Ureter (tissue), 1 donor: ENCODE measurements at regions not wholly inside any gene's neighbourhood (a gene's known extent, or its start where the extent isn't known, plus 50 kb on each side); places are given as distances from the start of the nearest gene placed in this dataset.

ENCODE experiments used
- DNase-seq: peaks from one replicate; pipeline ENCODE4 v3.0.0-alpha.2; 2020; ENCODE audit warnings: low spot score
- donor health status: DM: yes; HTN: yes; CAD: no.

DNA sequence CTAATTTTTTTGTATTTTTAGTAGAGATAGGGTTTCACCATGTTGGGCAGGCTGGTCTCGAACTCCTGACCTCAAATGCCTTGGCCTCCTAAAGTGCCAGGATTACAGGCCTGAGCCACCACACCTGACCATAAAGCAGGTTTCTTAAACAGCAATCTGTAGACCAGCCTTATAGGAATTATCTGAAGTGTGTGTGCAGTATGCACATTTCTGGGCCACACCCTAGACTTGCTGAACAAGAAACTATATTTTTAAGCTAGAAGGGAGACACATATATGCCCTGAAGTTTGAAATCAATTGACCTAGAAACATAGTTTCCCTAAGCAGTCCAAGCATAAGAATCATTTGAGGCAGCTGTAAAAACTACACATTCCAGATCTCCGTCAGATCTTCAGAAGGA is 805.7 kb downstream of the TUSC7 start:
- no peak for DNase-seq

DNA sequence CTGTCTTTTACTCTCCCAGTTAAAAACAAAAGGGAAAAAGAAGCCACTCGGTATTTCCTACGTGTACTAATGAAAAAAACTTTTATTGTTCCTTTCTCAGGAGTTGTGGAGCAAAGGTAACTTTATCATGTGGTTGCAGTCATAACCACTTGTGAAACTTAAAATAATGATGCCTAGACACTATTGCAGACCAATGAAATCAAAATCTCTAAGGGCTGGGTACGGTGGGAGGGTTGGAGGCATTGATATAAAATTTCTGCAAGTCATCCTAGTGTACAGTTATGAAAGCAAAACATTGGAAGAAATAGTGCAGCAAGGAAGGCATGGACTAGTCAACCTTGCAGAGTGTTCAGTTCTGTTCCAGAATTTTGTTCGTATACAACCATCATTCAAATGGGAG is 808.8 kb downstream of the TUSC7 start:
- no peak for DNase-seq

DNA sequence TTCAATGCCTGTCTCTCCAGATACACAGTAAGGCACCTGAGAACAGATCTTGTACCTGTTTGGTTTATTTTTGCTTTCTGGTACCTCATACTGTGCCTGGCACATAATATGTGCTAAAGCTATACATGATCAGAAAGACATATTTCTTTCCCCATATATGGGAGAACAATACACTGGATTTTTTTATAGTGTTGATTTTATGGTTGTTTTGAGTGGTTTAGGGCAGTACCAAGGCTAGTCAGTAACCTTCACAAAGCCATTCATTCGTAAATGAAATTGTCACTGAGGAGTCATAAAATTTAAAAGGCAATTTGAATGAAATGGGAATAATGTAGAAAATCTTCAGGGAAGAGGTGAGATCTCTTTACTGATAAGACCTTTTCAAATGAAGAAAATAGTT is 810.2 kb downstream of the TUSC7 start:
- DNase-seq = no peak

DNA sequence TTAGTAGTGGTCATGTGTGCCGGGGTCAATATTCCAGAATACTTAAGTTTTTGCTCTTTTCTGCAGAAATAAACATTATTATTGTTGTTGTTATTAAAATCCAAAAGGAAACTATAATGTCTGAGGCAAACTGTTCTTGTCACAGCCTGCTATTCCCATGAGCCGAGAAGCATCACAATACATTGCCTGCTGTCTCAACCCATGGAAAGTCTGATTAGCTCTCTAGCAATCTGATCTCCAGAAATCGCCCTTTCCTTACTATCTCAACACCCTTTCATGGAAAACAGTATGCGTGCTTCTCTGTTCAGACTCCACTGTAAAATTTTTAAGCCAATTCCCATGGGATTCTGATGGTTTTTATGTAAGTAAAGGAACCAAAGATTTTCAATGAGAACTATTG is 811.0 kb downstream of the TUSC7 start:
- no peak for DNase-seq

DNA sequence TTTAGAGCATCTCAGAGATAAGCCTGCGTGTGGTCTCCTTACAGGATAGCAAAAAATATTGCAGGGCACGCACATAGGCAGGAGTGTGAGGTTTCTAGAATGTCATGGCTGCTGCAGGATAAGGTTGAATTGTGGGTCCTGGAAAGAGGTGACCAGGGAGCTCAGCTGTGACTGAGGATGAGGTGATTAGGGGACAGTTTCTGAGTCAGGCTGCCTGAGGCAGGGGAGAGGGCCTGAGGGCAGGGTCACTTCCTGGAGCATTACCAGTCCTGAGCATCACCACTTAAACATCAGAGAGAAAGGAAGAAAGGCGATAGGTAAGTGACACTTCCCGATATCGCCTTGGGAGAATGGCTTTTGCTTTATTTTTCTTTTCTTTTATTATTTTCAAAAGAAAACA is 813.8 kb downstream of the TUSC7 start:
- DNase-seq = no peak

DNA sequence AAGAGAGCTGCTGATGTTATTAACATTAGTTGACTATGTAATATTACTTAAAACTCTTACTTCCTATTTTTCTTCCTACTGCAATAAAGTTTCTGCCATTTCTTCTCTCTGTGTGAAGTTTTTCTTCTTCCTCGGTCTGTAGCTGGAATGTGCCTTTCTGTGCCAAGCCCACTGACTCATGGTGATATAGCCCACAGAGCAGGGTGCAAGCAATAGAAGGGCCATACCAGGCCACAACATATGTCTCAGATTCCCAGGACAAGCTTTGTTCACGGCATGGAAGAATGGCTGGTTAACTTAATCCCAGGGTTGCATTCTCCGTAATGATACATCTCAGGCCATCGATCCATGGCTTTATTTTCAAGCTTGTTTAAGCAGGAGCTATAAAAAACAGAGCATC is 815.3 kb downstream of the TUSC7 start:
- DNase-seq = no peak

DNA sequence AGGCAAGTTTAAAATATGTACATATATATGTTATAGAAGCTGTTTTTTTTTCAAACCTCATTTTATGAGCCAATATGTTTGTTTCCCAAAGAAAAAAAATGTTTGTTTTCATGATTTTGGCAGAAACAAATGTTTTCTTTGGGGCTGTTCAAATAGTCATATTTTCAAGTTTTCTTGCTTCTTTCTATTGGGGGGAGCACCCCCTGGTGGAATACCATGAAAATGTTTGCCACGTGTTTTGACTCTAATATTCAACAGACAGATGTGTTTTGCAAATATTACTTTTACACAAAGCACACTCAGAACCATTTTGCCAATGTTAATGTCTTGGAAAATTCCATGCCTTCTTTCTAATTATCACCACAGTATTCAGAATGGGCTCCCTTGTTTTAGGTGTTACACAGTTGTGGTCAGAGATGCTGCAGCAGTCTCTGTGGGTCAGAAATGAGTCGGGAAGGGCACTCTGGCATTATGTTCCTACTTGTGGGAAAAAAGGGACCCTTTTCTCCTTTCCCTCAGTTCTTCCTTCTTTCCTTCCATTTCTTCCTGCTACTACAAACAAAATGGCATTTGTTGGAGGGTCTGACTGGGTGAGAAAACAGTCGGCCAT is 817.0 kb downstream of the TUSC7 start:
- no peak for DNase-seq

DNA sequence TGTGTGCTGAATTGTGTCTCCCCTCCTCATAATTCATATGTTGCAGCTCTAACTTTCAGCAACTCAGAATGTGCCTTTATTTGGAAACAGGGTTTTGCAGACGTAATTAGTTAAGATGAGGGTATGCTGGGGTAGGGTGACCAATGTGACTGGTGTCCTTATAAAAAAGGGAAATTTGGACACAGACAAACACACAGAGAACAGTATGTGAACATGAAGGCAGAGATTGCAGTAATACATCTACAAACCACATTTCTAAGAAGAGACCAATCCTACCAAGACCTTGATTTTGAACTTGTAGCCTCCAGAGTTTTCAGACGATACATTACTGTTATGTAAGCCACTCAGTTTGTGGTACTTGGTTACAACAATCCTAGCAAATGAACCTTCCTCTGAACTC is 817.8 kb downstream of the TUSC7 start:
- DNase-seq = no peak

DNA sequence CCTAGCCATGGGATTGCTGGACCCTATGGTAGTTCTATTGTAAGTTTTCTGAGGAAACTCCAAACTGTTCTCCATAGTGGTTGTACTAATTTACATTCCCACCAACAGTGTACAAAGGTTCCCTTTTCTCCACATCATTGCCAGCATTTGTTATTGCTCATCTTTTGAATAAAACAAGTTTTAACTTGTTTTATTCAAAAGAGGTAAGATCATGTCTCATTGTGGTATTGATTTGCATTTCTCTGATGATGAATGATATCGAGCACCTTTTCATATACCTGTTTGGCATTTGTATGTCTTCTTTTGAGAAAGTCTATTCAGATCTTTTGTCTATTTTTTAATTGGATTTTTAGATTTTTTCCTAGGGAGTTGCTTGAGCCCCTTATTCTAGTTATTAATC is 819.1 kb downstream of the TUSC7 start:
- no peak for DNase-seq

DNA sequence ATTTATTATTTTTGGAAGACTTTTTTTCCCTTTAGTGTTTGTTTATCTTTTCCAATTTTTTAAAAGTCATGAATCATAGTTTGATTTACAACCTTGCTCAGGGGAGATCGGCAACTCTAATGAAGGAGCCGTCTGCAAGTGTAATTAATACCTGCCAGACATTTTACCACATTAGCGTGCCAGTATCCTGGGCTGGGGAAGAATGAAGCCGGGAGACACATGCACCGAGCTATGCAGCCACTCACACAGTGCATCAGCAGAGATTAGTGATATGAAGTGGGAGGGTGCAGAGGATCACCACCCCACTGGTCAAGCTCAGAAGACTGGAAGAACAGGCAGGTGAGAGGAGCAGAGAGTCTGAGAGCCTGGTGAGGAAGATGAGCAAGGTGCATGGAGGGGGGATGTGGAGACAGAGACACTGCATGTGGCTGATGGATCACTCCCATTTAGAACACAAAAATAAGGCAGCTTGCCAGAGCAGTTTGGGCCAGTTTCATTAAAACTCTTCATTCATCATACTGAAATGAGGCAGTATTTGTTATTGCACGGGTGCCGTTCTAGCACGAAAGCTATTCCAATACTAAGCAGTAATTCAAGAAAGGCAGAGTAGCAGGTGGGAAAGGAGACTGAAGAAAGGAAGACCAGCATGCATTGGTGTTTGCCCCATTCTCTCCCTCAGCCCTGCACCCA is 821.6 kb downstream of the TUSC7 start:
- no peak for DNase-seq

DNA sequence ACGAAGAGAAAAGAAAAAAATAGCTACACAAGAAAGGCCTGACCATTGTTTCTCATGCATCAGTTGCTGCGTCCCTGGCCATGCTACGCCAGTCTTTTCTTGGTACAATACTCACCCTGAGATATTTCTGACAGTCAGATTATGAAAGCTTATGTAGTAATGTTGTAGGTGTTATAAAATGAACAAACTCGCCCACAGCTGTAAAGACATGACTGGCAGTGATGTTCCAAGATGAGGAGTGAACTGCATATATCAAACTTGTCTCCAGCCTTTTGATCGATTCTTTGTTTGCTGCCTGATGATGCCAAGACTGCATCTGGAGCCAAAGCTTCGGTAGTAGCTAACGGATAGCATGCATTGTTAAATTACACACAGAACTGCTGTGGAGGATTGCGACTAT is 822.7 kb downstream of the TUSC7 start:
- no peak for DNase-seq

DNA sequence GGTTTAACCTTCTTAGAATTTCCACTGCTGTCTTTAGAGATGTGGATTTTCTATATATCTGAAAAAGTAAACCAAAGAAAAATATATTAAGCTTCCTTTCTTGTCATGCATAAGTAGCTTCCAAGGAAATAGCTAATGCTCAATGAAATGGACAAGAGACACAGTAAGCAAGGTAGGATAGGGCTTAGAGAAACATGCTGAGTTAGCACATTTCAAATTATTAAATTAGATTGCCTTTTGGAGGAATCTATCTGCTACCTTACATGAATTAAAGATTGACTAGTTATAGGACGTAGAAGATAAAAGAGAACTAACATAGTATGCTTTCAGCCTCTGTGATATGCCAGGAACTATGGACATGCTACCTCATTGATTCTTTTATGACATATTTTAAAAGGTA is 824.6 kb downstream of the TUSC7 start:
- DNase-seq = no peak

DNA sequence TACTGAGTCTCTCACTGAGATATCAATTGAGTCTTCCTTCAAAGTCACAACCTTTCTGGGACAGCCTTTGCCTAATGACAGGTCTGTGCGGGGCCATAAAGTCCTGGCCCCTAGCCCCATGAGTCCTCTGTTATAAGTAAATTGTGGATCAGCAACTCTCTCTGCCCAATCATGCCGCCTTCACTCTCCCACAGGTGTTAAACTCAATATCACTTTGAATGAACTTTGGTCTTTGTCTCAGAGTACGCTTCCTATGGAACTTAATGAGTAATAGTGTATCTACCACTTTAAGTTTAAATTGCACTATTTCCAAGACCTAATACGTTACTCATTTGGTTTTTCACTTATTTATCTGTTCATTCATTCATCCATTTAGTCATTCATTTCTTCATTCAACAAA is 826.4 kb downstream of the TUSC7 start:
- no peak for DNase-seq

DNA sequence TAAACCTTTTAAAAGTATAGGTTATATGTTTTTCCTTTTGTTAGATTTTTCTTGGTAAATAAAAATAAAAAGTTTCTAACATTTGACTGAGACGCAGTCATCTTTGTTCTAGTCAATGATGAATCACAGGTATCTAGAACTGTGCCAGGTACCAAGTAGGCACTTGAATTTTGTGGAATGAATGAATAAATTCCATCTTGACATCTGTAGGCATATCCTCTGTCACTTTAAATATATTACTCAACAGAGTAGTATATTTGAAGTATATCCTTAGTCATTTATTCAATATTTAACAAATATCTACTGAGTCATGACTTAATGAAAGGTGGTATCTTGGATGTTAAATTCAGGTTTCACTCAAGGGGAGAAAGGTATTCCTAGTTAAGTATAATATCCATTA is 828.4 kb downstream of the TUSC7 start:
- no peak for DNase-seq

DNA sequence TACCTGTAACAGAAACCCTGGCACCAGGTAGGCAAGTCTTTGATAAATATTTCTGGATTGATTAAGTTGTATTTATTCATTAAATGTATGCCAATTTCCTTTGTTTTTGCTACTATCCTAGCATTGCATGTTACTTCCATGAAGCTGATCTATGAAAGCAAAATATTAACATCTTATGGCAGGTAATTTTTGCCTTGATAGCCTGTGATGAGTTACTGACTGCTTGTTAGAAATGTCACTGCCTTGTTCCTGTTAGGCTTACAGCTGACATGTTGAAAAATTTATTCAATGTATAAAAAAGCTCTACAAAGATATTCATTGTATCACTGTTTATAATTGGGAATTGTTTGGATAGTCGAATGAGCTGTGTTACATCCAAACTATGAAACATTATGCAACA is 830.1 kb downstream of the TUSC7 start:
- DNase-seq = no peak

DNA sequence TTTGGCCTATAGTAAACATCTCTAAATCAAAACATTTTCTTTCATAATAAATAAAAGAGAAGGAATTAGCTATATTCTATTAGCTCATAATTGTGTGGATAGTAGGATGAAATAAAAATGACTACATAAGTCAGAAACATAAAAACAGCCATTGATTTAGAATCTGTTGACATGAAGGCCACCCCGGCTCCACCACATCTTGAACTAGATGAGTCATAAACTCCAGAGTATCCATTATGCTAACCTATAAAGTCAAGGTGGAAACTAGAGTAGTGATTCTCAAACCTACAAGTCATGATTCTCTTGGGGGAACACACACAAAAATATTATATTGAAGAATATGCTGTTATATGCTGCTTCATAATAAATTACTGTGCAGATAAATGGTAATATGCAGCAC is 831.0 kb downstream of the TUSC7 start:
- DNase-seq = no peak

DNA sequence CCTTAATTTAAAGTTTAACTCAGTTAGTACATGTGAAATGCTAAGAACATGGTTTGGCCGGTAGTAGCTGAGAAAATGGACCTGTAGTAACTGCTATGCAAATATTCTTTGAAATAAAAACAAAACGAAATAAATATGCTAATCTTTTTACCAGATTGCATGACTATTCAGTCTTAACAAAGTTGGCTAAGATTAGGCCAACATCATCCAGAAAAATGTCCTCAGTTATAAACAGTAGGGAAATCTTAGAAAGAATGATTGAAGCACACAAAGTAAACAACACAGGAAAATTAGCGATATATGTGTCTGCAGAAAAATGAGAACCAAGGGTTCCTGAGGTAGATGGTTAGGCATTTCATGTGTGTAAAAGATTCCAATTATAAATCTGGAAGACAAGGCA is 832.1 kb downstream of the TUSC7 start:
- DNase-seq = no peak

DNA sequence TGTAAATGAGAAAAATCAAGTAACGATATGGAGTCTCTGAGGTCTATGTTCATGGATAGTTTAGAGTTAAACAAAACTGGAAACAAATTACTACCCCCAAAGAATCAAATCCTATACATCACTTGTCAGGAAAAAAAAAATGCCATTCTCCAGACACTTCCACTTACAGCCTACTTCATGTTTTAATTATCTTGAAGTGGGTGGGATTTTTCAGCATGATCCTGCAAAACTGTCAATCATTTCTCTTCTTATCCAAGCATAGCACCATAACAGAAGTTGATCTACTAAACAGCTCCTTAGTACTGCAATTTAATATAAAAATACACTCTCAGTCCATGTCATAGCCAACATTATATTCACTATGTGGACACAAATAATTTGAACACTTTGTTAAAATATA is 833.9 kb downstream of the TUSC7 start:
- no peak for DNase-seq

DNA sequence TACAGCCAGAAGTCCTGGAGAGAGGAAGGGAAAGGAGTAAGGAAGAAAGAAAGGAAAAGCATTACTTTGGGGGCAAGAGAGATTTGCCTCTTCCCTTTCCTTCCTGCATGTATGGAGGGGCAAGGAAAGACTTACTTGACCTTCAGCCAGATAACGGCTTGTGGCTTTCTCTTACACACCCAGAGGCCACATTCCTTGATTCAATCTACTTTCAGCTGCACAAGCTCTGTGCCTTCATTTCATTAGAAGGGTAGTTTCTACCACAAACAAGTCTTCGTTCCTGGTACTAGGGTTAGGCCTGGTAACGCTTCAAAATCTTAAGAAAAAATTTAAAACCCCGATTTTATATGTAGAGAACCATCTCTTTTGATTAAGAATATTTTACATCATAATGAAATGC is 835.9 kb downstream of the TUSC7 start:
- no peak for DNase-seq

DNA sequence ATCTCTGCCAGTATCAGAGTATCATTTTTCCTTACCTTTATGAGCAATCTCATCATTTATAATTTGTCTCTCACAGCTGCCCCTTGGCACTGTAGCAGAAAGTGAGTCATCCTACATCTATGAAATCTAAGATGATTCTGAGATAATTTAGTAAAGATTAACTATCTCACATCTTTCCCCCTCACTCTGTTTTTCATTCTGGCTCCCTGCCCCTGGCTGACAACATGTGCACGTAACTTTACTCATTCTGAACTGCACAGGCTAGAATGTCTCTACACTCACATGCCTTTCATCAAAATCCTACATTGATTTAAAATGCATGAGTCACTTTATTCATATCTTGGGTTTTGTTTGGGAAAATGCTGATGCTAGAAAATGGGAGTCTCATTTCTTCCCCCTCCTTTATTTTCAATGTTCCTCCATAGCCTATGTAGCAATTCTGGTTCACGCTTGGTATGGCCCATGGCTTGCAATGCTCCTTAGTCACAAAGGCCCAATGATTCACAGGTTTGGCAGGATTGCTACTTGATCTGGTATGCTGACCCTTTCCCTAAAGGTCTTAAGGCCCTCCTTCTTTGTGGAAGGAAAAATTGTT is 838.5 kb downstream of the TUSC7 start:
- no peak for DNase-seq

DNA sequence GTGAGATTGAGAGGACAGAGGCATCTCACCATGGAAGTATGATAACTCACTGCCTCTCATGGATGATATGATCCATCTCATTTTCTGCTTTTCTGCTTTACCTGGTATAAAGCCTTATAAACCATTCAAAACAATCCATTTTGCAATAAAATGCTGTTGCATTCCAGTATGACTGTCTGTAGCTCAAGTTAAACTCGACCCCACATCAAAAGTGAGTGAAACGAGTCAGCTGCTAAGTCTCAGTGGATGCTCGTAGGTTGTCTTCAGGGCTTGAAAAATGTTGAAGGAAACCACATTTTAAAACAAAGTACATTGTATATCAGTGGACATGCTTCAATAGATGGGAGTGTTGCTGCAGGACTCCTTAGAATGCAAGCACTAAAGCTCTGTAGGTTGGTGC is 839.0 kb downstream of the TUSC7 start:
- no peak for DNase-seq

DNA sequence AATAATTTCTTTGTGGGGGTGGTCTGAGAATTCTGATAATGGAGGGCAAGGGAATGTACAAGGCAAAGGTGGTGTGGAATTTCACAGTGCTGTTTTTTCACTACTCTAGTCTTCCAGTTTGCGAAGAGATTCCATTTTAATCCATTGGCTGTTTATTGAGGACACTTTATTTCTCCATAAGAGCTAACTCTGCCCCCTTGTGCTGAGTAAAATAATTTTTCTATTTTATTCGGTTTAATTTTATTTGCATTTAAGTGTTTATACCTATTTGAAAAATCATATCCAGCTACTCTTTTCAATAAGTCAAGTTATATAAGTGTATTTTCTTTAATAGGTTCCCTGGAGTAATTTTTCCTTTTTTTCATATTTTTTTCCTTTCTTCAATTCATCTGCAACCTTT is 840.1 kb downstream of the TUSC7 start:
- DNase-seq = no peak

DNA sequence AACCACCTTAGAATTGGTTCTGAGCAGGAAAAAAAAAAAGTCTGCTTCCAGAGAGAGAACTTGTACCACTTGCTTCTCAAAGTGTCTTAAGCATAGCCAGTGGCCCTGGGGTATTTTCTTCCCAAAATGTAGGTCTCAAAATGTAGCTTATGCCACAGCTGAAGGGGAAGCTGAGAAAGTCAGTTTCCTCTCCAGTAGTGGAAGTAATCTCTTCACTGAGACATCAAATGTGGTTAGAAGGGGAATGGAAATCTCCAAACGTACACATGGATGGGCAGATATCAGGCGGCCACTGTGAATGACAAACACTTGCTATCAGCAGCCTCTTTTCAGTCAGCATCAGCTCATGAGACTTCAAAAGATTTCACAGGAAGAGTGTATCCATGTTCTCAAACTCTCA is 841.2 kb downstream of the TUSC7 start:
- no peak for DNase-seq

DNA sequence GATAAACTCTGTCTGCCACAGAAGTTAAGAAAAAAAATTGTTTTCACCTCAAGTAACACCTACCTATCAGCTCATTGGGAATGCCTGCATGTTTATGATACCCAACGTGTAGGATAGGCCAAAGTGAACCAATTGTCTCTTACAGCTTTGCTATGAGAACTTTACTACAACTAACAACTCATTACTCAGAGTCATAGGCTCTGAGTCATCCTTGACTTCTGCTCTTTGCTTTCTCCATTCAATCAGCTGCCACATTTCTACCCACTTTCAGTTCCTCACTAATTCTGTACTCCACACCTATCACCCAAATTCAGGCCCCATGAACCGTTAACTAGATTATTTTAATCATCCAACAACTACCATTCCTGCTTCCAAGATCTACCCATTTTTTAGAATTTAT is 843.9 kb downstream of the TUSC7 start:
- DNase-seq = no peak
